GM12872 (cell line): ENCODE measurements at regions not wholly inside any gene's neighbourhood (a gene's known extent, or its start where the extent isn't known, plus 50 kb on each side); places are given as distances from the start of the nearest gene placed in this dataset.

ENCODE experiments used
- TF ChIP-seq, protein P1 (sequence below): IDR thresholded peaks from 3 replicates; pipeline ENCODE4 v1.5.1; 2011; ENCODE audit warnings: low read depth, mild to moderate bottlenecking, low read length, moderate library complexity; ENCODE audit not compliant: insufficient read depth

DNA sequence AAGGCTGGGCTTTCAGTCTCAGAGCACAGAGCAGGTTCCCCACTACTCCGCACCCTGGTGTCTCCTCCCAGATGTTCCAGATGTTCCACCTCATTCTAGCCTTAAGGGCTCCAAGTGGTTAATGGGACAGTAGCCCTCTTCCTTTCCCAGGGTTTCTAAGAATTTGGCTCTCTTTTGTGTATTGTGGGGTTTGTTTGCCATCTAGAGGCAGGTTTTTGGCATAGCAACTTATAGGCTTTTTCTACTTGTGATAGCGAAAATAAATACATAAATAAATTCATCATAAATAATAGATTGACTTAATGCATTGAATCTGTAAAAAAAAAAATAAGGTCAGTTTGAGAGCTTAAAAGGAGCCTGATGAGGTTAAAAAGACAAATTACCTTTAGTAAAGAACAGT, 86.1 kb upstream of the XKR3 start:
- TF ChIP-seq, protein P1, sequence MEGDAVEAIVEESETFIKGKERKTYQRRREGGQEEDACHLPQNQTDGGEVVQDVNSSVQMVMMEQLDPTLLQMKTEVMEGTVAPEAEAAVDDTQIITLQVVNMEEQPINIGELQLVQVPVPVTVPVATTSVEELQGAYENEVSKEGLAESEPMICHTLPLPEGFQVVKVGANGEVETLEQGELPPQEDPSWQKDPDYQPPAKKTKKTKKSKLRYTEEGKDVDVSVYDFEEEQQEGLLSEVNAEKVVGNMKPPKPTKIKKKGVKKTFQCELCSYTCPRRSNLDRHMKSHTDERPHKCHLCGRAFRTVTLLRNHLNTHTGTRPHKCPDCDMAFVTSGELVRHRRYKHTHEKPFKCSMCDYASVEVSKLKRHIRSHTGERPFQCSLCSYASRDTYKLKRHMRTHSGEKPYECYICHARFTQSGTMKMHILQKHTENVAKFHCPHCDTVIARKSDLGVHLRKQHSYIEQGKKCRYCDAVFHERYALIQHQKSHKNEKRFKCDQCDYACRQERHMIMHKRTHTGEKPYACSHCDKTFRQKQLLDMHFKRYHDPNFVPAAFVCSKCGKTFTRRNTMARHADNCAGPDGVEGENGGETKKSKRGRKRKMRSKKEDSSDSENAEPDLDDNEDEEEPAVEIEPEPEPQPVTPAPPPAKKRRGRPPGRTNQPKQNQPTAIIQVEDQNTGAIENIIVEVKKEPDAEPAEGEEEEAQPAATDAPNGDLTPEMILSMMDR = 0 out of 3 replicates have a peak, but pooled peaks have one; percentile 21
